Liver (tissue), 2 donors: ENCODE measurements at regions not wholly inside any gene's neighbourhood (a gene's known extent, or its start where the extent isn't known, plus 50 kb on each side); places are given as distances from the start of the nearest gene placed in this dataset.

ENCODE experiments used
- FOXA1 ChIP-seq: IDR thresholded peaks from 2 replicates; pipeline ENCODE4 v1.6.1; 2016; ENCODE audit warnings: antibody characterized with exemption
- TF ChIP-seq, protein P1 (sequence below): fragments of 150-350 bp; IDR thresholded peaks from 2 replicates; pipeline ENCODE4 v1.5.1; 2017; ENCODE audit warnings: improper control_type of control experiment, low read depth, low read length; ENCODE audit not compliant: missing input control
- TF ChIP-seq, protein P2 (sequence below): IDR thresholded peaks from 2 replicates; pipeline ENCODE4 v1.6.1; 2016; ENCODE audit warnings: antibody characterized with exemption, mild to moderate bottlenecking
- donor health status: healthy.

DNA sequence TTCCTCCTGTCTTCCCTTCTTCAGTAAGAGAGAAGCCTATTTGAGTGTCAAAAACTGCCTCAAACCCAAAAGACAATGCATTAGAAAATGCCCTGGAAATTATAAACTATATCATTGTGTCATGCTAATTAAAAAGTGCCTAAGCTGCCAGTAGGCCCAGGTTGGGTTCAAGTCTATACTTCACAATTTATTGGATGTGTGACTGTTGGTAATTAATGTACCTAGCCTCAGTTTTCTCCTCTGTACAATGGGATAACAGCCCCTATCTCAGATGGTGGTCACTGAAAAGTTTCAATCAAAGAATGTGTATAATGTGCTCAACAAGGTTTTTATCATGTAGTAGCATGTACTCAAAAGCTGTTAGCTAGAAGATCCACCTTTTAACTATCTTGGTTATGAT, 246.9 kb upstream of the DUSP10 start:
- TF ChIP-seq, protein P1, sequence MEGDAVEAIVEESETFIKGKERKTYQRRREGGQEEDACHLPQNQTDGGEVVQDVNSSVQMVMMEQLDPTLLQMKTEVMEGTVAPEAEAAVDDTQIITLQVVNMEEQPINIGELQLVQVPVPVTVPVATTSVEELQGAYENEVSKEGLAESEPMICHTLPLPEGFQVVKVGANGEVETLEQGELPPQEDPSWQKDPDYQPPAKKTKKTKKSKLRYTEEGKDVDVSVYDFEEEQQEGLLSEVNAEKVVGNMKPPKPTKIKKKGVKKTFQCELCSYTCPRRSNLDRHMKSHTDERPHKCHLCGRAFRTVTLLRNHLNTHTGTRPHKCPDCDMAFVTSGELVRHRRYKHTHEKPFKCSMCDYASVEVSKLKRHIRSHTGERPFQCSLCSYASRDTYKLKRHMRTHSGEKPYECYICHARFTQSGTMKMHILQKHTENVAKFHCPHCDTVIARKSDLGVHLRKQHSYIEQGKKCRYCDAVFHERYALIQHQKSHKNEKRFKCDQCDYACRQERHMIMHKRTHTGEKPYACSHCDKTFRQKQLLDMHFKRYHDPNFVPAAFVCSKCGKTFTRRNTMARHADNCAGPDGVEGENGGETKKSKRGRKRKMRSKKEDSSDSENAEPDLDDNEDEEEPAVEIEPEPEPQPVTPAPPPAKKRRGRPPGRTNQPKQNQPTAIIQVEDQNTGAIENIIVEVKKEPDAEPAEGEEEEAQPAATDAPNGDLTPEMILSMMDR, result no peak
- no peak for TF ChIP-seq FOXA1
- TF ChIP-seq, protein P2, sequence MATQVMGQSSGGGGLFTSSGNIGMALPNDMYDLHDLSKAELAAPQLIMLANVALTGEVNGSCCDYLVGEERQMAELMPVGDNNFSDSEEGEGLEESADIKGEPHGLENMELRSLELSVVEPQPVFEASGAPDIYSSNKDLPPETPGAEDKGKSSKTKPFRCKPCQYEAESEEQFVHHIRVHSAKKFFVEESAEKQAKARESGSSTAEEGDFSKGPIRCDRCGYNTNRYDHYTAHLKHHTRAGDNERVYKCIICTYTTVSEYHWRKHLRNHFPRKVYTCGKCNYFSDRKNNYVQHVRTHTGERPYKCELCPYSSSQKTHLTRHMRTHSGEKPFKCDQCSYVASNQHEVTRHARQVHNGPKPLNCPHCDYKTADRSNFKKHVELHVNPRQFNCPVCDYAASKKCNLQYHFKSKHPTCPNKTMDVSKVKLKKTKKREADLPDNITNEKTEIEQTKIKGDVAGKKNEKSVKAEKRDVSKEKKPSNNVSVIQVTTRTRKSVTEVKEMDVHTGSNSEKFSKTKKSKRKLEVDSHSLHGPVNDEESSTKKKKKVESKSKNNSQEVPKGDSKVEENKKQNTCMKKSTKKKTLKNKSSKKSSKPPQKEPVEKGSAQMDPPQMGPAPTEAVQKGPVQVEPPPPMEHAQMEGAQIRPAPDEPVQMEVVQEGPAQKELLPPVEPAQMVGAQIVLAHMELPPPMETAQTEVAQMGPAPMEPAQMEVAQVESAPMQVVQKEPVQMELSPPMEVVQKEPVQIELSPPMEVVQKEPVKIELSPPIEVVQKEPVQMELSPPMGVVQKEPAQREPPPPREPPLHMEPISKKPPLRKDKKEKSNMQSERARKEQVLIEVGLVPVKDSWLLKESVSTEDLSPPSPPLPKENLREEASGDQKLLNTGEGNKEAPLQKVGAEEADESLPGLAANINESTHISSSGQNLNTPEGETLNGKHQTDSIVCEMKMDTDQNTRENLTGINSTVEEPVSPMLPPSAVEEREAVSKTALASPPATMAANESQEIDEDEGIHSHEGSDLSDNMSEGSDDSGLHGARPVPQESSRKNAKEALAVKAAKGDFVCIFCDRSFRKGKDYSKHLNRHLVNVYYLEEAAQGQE, result no peak
